ENCODE measurements at regions not wholly inside any gene's neighbourhood (a gene's known extent, or its start where the extent isn't known, plus 50 kb on each side); places are given as distances from the start of the nearest gene placed in this dataset.

GRCh38 chr5:143879646-143880045, 67.7 kb downstream of the HMHB1 start:
- Histone ChIP-seq H3K36me3 (ENCODE audit: low read depth, low read length) (no peaks in the 10 kb centered on the region), H4K20me1 (ENCODE audit: low read length) (no peaks in the 10 kb centered on the region), H3K4me3 (ENCODE audit: low read length) (no peak overlapping the region), H3K27ac (ENCODE audit: low read length) (no peak overlapping the region), H3K9me3 (ENCODE audit: low read length) (no peaks in the 10 kb centered on the region), H3K4me1 (ENCODE audit: insufficient read depth, low read length) (no peaks in the 10 kb centered on the region), H3F3A (ENCODE audit: low read length, unreplicated experiment) (no peaks in the 10 kb centered on the region), H3K27me3 (ENCODE audit: low read length) (no peaks in the 10 kb centered on the region), H3K9ac (ENCODE audit: low read length) (no peak overlapping the region), H2AFZ (ENCODE audit: low read length) (no peak overlapping the region), H3K4me2 (ENCODE audit: low read length) (no peak overlapping the region), H3K9me2 (replicated peaks; ENCODE audit: low read length) (no peaks in the 10 kb centered on the region), H3K79me2 (ENCODE audit: low read length) (no peaks in the 10 kb centered on the region)
- ATAC-seq (no peak; the same call in 1 of the 2 replicates), DNase-seq (no peak)
- no TSS peak for BruUV-seq (replicated peaks)
- TF ChIP-seq EZH2 (IDR thresholded peaks at IDR 0.05; ENCODE audit: low read length, unreplicated experiment) (no peak), CTCF (conservative IDR thresholded peaks at IDR 0.05; ENCODE audit: low read depth, low read length) (no peak), EZH2phosphoT487 (IDR thresholded peaks at IDR 0.05; ENCODE audit: borderline replicate concordance, low read length) (no peak)
- ChIA-PET POLR2A (ENCODE audit: unreplicated experiment) (no interaction called here), CTCF (no interaction called here)
- intact Hi-C loops (cut with micrococcal nuclease): no loop called here

- Histone ChIP-seq H3K27me3 (ENCODE audit: low read length) (no peaks in the 10 kb centered on the region), H2AFZ (ENCODE audit: low read length) (no peak overlapping the region)
These were observed 68.2 kb downstream of the HMHB1 start for GRCh38 chr5:143880178-143880577.

GRCh38 chr5:143882520-143882919, 70.6 kb downstream of the HMHB1 start:
- no TSS peak for BruUV-seq (replicated peaks)
- Histone ChIP-seq H3K27ac (ENCODE audit: low read length) (no peak overlapping the region), H3K79me2 (ENCODE audit: low read length) (no peaks in the 10 kb centered on the region), H2AFZ (ENCODE audit: low read length) (no peak overlapping the region), H4K20me1 (ENCODE audit: low read length) (no peaks in the 10 kb centered on the region), H3F3A (ENCODE audit: low read length, unreplicated experiment) (no peaks in the 10 kb centered on the region), H3K4me2 (ENCODE audit: low read length) (no peak overlapping the region), H3K4me1 (ENCODE audit: insufficient read depth, low read length) (peaks cover 4% of the 10 kb centered on the region; the same call in 1 of the 2 replicates), H3K36me3 (ENCODE audit: low read depth, low read length) (no peaks in the 10 kb centered on the region), H3K9ac (ENCODE audit: low read length) (no peak overlapping the region), H3K9me3 (ENCODE audit: low read length) (no peaks in the 10 kb centered on the region), H3K9me2 (replicated peaks; ENCODE audit: low read length) (no peaks in the 10 kb centered on the region), H3K27me3 (ENCODE audit: low read length) (no peaks in the 10 kb centered on the region), H3K4me3 (ENCODE audit: low read length) (no peak overlapping the region)
- TF ChIP-seq EZH2phosphoT487 (IDR thresholded peaks at IDR 0.05; ENCODE audit: borderline replicate concordance, low read length) (no peak), EZH2 (IDR thresholded peaks at IDR 0.05; ENCODE audit: low read length, unreplicated experiment) (no peak)
- CTCF ChIA-PET: no interaction called here
- intact Hi-C loops (cut with micrococcal nuclease): no loop called here
- no peak for DNase-seq
- ATAC-seq: no peak
- POLR2A ChIA-PET (ENCODE audit: unreplicated experiment): no interaction called here

More at GRCh38 chr5:143880178-143880577, 68.2 kb downstream of the HMHB1 start:
- Histone ChIP-seq H3K9me2 (replicated peaks; ENCODE audit: low read length) (no peaks in the 10 kb centered on the region), H3K9ac (ENCODE audit: low read length) (no peak overlapping the region), H3K79me2 (ENCODE audit: low read length) (no peaks in the 10 kb centered on the region), H3K4me1 (ENCODE audit: insufficient read depth, low read length) (no peaks in the 10 kb centered on the region), H3K36me3 (ENCODE audit: low read depth, low read length) (no peaks in the 10 kb centered on the region), H4K20me1 (ENCODE audit: low read length) (no peaks in the 10 kb centered on the region), H3F3A (ENCODE audit: low read length, unreplicated experiment) (no peaks in the 10 kb centered on the region), H3K4me2 (ENCODE audit: low read length) (no peak overlapping the region), H3K9me3 (ENCODE audit: low read length) (no peaks in the 10 kb centered on the region), H3K4me3 (ENCODE audit: low read length) (no peak overlapping the region), H3K27ac (ENCODE audit: low read length) (no peak overlapping the region)
- BruUV-seq (replicated peaks): no TSS peak
- CTCF ChIA-PET: no interaction called here
- POLR2A ChIA-PET (ENCODE audit: unreplicated experiment): no interaction called here
- ATAC-seq: no peak
- intact Hi-C loops (cut with micrococcal nuclease): no loop called here
- peak; percentile 11 for DNase-seq
- no peak for TF ChIP-seq EZH2 (IDR thresholded peaks at IDR 0.05; ENCODE audit: low read length, unreplicated experiment)
- TF ChIP-seq CTCF (conservative IDR thresholded peaks at IDR 0.05; ENCODE audit: low read depth, low read length): no peak
- TF ChIP-seq EZH2phosphoT487 (IDR thresholded peaks at IDR 0.05; ENCODE audit: borderline replicate concordance, low read length): no peak

Measured in PC-3 (cell line).